HG02852 (cell line): ENCODE measurements at regions not wholly inside any gene's neighbourhood (a gene's known extent, or its start where the extent isn't known, plus 50 kb on each side); places are given as distances from the start of the nearest gene placed in this dataset.

ENCODE experiments used
- ATAC-seq: cut with Tn5 transposase; IDR thresholded peaks from one replicate; pipeline ENCODE4 v1.9.1; 2021; ENCODE audit warnings: mild to moderate bottlenecking, moderate library complexity; ENCODE audit not compliant: unreplicated experiment

DNA sequence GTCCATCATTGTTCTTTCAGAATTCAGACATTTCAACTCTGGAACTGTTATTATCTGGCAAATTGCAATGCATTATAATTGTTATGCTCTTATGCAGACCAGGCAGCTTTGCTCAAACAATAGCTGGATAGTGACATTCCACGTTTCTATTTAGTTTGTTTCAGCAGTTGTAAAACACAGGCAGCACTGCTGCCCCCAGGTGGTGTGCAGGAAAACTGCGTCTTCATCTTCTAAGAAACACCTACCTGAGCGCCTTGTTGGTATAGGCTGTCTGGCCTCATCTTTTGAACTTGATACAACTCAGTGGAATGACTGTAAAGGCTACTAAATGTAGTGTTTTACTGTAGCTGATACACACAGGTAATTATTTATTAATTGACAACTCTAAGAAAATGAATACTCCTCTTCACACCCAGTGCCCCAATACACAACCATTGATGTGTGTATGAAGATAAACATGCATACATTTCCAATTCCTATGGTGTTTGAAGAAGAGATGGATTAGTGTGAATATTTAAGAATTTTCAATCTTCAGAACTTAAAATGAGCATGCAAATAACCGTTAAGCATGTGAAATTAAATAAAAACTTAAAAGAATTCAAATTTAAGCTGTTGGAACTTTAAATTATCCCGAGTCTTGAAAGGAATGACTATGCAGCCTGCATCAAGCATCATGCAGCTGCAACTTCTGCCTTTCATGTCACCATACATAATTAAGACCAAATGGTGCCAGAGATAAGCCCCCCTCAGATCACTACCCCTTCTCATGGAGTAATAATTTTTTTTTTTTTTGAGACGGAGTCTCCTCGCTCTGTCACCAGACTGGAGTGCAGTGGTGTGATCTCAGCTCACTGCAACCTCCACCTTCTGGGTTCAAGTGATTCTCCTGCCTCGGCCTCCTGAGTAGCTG lies 85.6 kb downstream of the CD8B2 start:
- ATAC-seq, result no peak

DNA sequence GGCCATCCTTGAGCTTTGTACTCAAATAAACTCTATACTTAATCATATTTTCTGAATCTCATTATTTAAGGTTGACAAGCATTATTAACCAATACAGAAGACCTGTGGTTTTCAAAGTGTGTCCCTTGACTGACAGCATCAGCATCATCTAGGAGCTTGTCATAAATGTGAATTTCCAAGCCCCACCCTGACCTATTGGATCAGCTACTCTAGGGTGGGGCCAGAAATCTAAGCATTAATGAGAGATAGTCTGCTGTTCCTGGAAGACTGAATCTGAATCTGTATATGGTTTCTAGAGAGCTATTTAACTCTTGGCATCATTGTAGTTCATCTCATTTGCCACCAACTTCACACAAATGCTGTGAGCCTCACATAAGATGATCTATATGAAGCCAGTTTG lies 86.6 kb downstream of the CD8B2 start:
- no peak for ATAC-seq

- no peak for ATAC-seq
Measured at GRCh38 chr2:106575955-106576354, 88.8 kb downstream of the CD8B2 start.

- no peak for ATAC-seq
Measured at GRCh38 chr2:106577255-106577651, 90.1 kb downstream of the CD8B2 start.

DNA sequence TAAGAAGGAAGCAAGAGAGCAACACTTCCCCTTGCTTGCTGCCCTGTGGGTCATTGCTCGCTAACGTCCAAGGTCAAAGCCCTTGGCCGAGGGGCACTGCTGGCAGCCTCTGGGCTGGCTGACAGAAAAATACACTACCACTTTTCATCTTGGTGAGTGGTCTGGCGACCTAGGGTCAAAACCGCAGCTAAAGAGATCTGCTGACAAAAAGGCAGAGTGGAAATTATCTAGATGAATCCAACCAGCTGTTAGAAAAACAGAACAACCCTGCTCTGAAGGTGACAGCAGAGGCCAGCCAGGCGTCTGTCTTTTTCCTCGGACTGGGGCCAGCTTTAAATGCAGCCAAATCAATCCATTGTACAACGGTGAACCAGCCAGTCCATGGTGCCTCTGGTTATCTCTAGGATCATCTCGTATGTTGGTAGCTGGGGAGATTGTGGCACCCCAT lies 92.6 kb downstream of the CD8B2 start:
- no peak for ATAC-seq

DNA sequence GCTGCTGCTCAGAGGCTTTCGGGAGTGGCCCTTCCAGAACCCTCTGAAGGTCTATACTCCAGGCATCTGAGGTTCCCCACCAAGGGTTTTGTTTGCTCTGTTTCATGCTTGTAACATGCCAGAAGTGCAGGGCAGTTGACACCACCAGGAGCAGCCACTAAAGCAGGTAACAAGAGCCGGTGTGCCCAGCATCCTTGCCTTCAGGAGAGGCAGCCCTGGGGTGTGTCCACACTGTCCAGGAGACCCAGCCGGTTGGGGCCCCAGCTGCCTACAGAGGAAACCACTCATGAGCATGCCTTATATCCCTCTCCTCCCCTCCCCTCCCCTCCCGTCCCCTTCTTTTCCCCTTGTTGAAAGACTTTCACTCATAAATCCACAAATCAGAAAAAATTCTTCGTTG lies 93.1 kb downstream of the CD8B2 start:
- no peak for ATAC-seq

GRCh38 chr2:106581328-106581727 lies 94.2 kb downstream of the CD8B2 start:
- no peak for ATAC-seq

DNA sequence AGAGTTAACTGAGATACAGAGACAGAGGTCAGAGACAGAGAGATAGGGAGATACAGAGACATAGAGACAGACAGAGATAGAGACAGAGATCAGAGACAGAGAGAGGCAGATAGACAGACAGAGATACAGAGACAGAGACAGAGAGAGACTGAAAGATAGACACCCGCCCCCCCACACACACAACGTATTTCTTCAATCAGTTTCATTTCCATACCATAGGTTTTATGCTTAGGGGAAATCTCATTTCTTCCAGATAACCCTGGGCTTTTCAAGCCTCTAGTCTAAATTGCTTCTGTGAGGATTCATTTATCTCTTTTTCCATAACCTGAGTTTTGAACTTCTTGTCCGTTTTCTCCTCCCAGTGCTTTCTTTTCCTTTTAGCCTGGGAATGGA lies 94.6 kb downstream of the CD8B2 start:
- no peak for ATAC-seq

DNA sequence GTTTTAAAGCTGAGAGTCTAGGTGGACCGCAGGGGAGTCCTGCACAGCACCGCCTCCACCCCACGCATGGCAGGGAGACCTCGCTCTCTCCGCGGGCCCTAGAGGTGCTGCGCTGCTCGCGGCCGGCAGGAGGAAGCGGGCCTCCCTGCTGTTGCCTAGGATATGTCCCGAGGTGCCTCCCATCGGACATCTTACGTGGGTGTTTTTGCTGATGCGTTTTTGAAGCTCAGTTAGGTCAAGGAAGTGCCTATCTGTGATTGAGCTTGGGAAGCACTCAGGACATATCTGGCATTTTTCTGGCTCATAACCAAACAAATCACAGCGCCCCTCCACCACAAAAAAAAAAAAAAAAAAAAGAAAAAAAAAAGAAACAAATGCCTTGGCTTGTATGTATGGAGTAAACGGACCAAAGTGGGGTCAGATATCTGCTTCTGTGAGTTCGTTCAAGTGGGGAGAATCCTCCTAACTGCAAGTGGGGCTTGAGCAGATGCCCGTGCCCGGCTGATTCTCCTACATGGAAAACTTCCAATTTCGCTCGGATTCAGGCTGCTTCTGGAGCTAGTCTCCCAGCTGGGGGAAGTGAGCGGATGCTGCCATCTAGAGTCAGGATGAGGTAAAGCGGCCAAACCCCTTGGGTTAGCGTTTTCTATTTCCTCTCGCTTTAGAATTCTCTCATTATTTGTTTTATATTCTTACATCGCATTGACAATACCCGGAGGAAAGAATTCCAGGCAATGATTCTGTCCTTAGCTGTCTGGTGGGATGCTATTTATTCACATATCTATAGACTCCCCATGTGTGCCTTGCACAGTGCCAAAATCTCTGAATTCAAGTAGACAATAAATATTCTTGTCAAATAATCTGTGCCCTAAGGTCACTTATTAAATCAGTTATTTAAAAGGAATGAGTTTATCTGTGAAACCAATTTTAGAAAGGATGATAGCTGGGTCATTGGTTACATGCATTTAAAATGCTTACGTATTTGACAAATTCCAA lies 95.3 kb downstream of the CD8B2 start:
- peak; percentile 64 for ATAC-seq

DNA sequence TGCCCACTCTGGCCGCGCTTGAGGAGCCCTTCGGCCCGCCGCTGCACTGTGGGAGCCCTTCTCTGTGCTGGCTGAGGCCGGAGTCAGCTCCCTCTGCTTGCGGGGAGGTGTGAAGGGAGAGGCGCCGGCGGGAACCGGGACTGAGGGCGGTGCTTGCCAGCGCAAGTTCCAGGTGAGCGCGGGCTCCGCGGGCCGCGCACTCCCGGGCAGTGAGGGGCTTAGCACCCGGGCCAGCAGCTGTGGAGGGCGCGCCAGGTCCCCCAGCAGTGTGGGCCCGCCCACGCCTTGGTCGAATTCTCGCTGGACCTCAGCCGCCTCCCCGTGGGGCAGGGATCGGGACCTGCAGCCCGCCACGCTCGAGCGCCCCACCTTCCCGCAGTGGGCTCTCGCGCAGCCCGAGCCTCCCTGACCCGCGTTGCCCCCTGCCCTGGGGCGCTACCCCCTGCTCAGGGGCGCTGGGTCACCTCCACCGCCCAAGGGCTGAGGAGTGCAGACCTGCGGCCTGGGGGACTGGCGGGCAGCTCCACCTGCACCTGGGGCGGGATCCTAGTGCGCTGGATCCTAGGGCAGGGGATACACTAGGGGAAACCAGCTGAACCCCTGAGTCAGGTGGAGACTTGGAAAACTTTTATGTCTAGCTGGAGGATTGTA lies 97.3 kb downstream of the CD8B2 start:
- no peak for ATAC-seq

DNA sequence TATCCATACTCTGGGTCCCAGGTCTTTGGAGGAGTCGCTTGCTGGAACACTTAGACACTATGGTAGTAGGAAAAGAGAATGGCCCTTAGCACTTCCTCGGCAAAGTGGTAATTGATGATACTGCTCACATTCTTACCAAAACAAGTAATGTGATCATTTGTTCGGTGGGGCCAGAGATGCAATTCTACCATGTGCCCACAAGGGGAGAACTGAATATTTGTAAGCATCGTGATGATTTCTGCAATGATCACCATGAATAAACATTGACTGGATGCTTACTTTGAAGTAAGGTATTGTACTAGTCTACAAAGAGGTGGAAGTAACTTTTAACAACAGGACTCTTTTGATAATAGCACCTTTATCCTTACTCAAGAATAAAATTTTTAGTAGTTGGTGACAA lies 109.7 kb downstream of the CD8B2 start:
- no peak for ATAC-seq

GRCh38 chr2:106599540-106599939 lies 112.4 kb downstream of the CD8B2 start:
- no peak for ATAC-seq

GRCh38 chr2:106602042-106602441 lies 114.9 kb downstream of the CD8B2 start:
- ATAC-seq, result no peak

DNA sequence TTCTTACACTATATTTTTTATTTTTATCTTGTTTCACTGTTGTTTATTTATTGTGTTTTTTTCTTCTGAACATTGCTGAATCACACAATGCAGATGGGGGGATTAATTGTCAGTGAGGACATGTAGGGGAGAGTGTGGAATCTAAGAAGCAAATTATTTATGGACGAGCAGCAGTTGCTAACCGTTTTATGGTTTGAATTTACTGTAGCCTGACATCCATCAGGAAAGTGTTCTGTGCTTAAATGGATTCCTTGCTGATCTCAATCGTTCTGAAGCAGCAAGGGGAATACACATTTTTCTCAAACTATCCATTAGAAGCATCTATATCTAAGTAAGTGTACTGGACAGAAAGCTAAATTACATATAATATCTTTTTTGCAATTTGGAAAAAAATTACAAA lies 119.5 kb downstream of the CD8B2 start:
- ATAC-seq, result no peak

GRCh38 chr2:106607371-106607770 lies 120.2 kb downstream of the CD8B2 start:
- ATAC-seq, result no peak

GRCh38 chr2:106609780-106610179 lies 122.6 kb downstream of the CD8B2 start:
- ATAC-seq, result no peak

DNA sequence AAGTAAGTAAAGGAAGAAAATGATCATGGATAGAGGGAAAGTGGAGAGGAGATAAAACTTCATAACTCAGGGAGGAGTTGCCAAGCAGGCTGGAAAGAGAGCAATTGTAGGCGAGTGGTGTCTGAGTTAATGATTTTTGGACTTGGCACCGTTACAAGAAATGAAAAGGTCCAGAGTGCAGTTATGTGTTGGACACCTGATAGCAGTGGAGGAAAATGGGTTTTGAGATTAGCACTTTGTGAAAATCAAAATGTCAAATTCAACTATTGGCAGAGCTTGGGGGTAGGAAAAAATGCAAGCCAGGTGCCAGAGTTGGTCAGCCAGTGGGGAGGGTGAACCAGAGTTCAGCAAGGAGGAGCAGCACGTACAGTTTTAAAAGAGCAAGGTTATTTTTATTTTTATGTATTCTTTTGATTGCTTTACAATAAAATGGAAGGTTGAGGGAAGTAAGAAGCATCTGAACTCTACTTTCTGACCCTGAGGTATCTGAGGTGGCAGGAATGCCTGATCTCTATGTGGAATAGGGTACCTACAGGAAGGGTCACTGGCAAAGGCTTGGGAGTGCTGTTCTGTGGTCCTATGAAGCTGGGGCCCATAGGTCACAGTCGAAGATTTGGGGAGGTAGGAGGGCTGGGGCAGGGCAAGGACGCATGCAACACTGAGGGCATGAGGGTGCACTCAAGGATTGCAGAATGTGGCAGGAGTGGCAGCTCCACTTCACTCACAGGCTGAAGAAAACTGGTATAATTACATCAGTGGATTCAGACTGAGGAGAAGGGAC lies 127.5 kb downstream of the CD8B2 start:
- no peak for ATAC-seq

- no peak for ATAC-seq
Measured at GRCh38 chr2:106618614-106619013, 131.4 kb downstream of the CD8B2 start.

GRCh38 chr2:106623456-106623855 lies 136.3 kb downstream of the CD8B2 start:
- ATAC-seq, result no peak

DNA sequence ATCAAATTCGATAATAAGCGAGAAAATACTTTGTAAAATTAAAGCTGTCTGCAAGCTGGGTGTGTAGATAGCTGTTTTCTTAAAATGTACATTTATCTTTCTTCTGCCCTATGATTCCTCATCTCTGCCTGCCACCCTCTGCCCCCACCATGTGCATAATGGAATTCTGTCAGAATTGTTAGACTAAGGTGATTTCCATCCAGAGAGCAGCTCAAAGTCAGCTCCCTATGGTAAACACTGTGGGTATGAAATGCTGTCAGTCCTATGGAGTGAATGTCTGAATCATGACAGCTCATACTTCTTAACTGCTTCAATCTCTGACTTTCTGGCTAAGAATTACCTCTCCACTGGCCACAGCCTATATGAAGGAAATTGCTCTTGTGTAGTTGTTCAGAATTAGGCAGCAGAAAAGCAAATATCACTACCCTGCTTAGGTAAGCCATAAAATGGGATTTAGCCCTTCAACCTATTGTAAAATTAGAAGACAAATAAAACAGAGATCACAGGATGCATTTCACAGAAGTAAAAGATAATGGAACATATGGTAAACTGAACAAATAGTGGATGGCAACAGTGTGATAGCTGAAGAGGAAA lies 137.7 kb downstream of the CD8B2 start:
- no peak for ATAC-seq
